OCI-LY3 (cell line): ENCODE measurements at regions not wholly inside any gene's neighbourhood (a gene's known extent, or its start where the extent isn't known, plus 50 kb on each side); places are given as distances from the start of the nearest gene placed in this dataset.

Experiments used
- EZH2phosphoT487 ChIP-seq: fragments of 200-600 bp; shearing (Covaris generic); IDR thresholded peaks from 2 replicates; pipeline ENCODE4 v1.6.1; 2018; ENCODE audit warnings: antibody characterized with exemption, mixed run types, low read depth
- TF ChIP-seq, protein P1 (sequence below): fragments of 200-600, 300-600 bp; sonication (generic); IDR thresholded peaks from 2 replicates; pipeline ENCODE4 v1.5.1; 2014; ENCODE audit warnings: antibody characterized with exemption, low read length, low read depth

DNA sequence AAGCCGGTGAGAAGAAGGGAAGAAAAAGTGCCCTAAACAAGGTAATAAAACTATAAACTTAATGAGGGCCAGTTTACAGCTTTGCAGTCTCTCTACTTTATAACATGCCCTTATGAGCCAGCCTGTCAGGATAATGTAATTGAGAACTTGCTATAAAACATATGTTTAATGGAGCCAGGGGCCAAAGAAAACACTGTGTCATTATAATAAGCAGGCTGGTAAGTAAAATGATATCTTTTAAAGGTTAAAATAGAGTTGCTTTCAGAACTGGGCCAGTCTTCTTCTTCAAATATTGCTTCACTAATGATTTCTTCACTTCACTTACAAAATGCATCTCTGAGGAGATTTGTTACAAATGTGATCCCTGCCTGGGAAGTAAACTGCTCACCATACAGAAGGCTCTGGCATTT lies 192.5 kb downstream of the SHOX2 start:
- TF ChIP-seq, protein P1, sequence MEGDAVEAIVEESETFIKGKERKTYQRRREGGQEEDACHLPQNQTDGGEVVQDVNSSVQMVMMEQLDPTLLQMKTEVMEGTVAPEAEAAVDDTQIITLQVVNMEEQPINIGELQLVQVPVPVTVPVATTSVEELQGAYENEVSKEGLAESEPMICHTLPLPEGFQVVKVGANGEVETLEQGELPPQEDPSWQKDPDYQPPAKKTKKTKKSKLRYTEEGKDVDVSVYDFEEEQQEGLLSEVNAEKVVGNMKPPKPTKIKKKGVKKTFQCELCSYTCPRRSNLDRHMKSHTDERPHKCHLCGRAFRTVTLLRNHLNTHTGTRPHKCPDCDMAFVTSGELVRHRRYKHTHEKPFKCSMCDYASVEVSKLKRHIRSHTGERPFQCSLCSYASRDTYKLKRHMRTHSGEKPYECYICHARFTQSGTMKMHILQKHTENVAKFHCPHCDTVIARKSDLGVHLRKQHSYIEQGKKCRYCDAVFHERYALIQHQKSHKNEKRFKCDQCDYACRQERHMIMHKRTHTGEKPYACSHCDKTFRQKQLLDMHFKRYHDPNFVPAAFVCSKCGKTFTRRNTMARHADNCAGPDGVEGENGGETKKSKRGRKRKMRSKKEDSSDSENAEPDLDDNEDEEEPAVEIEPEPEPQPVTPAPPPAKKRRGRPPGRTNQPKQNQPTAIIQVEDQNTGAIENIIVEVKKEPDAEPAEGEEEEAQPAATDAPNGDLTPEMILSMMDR: no peak
- no peak for TF ChIP-seq EZH2phosphoT487
